ENCODE measurements at regions not wholly inside any gene's neighbourhood (a gene's known extent, or its start where the extent isn't known, plus 50 kb on each side); places are given as distances from the start of the nearest gene placed in this dataset.

- TF ChIP-seq EZH2 (IDR thresholded peaks at IDR 0.05; ENCODE audit: insufficient read depth, poor library complexity, severe bottlenecking) = no peak
- no peak for TF ChIP-seq EZH2phosphoT487 (IDR thresholded peaks at IDR 0.05; ENCODE audit: insufficient read depth, low read depth)
These were observed 150.9 kb upstream of the SERTAD2 start for GRCh38 chr2:64804651-64805050.
